ENCODE measurements at regions not wholly inside any gene's neighbourhood (a gene's known extent, or its start where the extent isn't known, plus 50 kb on each side); places are given as distances from the start of the nearest gene placed in this dataset.
"Not testable (repeated sequence)": the region's sequence is repeated elsewhere in the genome, so short reads cannot be mapped to it uniquely, and the experiment has no call there.

GRCh38 chr6:103750603-103751002 lies 1109.1 kb downstream of the HACE1 start:
- no peak for DNase-seq (ENCODE audit: low spot score)

GRCh38 chr6:103734016-103734415 lies 1125.7 kb downstream of the HACE1 start:
- DNase-seq (ENCODE audit: low spot score): no peak

GRCh38 chr6:103729658-103730057 lies 1130.1 kb downstream of the HACE1 start:
- no peak for DNase-seq (ENCODE audit: low spot score)

- no peak for DNase-seq (ENCODE audit: low spot score)
Measured at GRCh38 chr6:103723438-103724322, 1136.0 kb downstream of the HACE1 start.

- DNase-seq (ENCODE audit: low spot score): no peak
Measured at GRCh38 chr6:103722683-103723082, 1137.0 kb downstream of the HACE1 start.

GRCh38 chr6:103721923-103722322 lies 1137.8 kb downstream of the HACE1 start:
- no peak for DNase-seq (ENCODE audit: low spot score)

- no peak for DNase-seq (ENCODE audit: low spot score)
Measured at GRCh38 chr6:103720393-103720792, 1139.3 kb downstream of the HACE1 start.

GRCh38 chr6:103719545-103719944 lies 1140.2 kb downstream of the HACE1 start:
- DNase-seq (ENCODE audit: low spot score): no peak

- DNase-seq (ENCODE audit: low spot score): no peak
Measured at GRCh38 chr6:103715269-103715668, 1144.5 kb downstream of the HACE1 start.

GRCh38 chr6:103709236-103709635 lies 1150.5 kb downstream of the HACE1 start:
- DNase-seq (ENCODE audit: low spot score): not testable (repeated sequence)

GRCh38 chr6:103707596-103708325 lies 1152.0 kb downstream of the HACE1 start:
- no peak for DNase-seq (ENCODE audit: low spot score)

- DNase-seq (ENCODE audit: low spot score): no peak
Measured at GRCh38 chr6:103699769-103700168, 1160.0 kb downstream of the HACE1 start.

- no peak for DNase-seq (ENCODE audit: low spot score)
Measured at GRCh38 chr6:103687430-103687829, 1172.3 kb downstream of the HACE1 start.

GRCh38 chr6:103680116-103680515 lies 1179.6 kb downstream of the HACE1 start:
- DNase-seq (ENCODE audit: low spot score): no peak

GRCh38 chr6:103677290-103677689 lies 1182.4 kb downstream of the HACE1 start:
- DNase-seq (ENCODE audit: low spot score): no peak

- DNase-seq (ENCODE audit: low spot score): no peak
Measured at GRCh38 chr6:103675807-103676406, 1183.8 kb downstream of the HACE1 start.

GRCh38 chr6:103674790-103675189 lies 1184.9 kb downstream of the HACE1 start:
- no peak for DNase-seq (ENCODE audit: low spot score)

- no peak for DNase-seq (ENCODE audit: low spot score)
Measured at GRCh38 chr6:103672169-103672568, 1187.5 kb downstream of the HACE1 start.

GRCh38 chr6:103629613-103630012 lies 1230.1 kb downstream of the HACE1 start:
- DNase-seq (ENCODE audit: low spot score): no peak

GRCh38 chr6:103617642-103618041 lies 1242.1 kb downstream of the HACE1 start:
- no peak for DNase-seq (ENCODE audit: low spot score)

GRCh38 chr6:103587722-103588121 lies 1272.0 kb downstream of the HACE1 start:
- DNase-seq (ENCODE audit: low spot score): no peak

GRCh38 chr6:103578115-103578514 lies 1281.6 kb downstream of the HACE1 start:
- DNase-seq (ENCODE audit: low spot score): no peak

GRCh38 chr6:103570431-103570830 lies 1289.3 kb downstream of the HACE1 start:
- DNase-seq (ENCODE audit: low spot score): no peak

Measured in ecto neural progenitor cell (in vitro differentiated cells).